ENCODE measurements at regions not wholly inside any gene's neighbourhood (a gene's known extent, or its start where the extent isn't known, plus 50 kb on each side); places are given as distances from the start of the nearest gene placed in this dataset.

- TF ChIP-seq POLR2AphosphoS5 (IDR thresholded peaks at IDR 0.05; ENCODE audit: low read depth, low read length) (no peak), TAF1 (IDR thresholded peaks at IDR 0.05; ENCODE audit: borderline replicate concordance, low read depth, low read length) (no peak)
Observed at GRCh38 chr7:25946181-25946580, 205.8 kb upstream of the NFE2L3 start.
